MM.1S (cell line): ENCODE measurements at regions not wholly inside any gene's neighbourhood (a gene's known extent, or its start where the extent isn't known, plus 50 kb on each side); places are given as distances from the start of the nearest gene placed in this dataset.
"Not testable (repeated sequence)": the region's sequence is repeated elsewhere in the genome, so short reads cannot be mapped to it uniquely, and the experiment has no call there.

Experiments
- DNase-seq: peaks from one replicate; pipeline ENCODE4 v3.0.0-alpha.2; 2015
- H2AFZ ChIP-seq: fragments of 300-600 bp; sonication (generic); 2 replicates; pipeline ENCODE4 v1.6.0; 2016; ENCODE audit warnings: antibody characterized with exemption, low read length
- H3F3A ChIP-seq: fragments of 300-600 bp; sonication (generic); 2 replicates; pipeline ENCODE4 v1.6.1; 2016; ENCODE audit warnings: mild to moderate bottlenecking, antibody characterized with exemption, low read length, moderate library complexity, mixed read lengths; ENCODE audit not compliant: insufficient read depth
- H3K27ac ChIP-seq: fragments of 300-600 bp; sonication (generic); 2 replicates; pipeline ENCODE4 v1.5.1; 2016; ENCODE audit warnings: mild to moderate bottlenecking, low read length
- H3K27me3 ChIP-seq: fragments of 300-600 bp; sonication (generic); replicated peaks from 2 replicates; pipeline ENCODE4 v1.6.0; 2016; ENCODE audit warnings: low read length; ENCODE audit not compliant: insufficient read depth
- H3K36me3 ChIP-seq: fragments of 300-600 bp; sonication (generic); replicated peaks from 2 replicates; pipeline ENCODE4 v1.6.1; 2016; ENCODE audit warnings: mild to moderate bottlenecking, low read length, mixed read lengths; ENCODE audit not compliant: insufficient read depth
- H3K4me1 ChIP-seq: fragments of 300-600 bp; sonication (generic); 2 replicates; pipeline ENCODE4 v1.6.1; 2016; ENCODE audit warnings: low read length, mixed read lengths
- H3K4me2 ChIP-seq: fragments of 300-600 bp; sonication (generic); 2 replicates; pipeline ENCODE4 v1.6.0; 2016; ENCODE audit warnings: low read depth, low read length
- H3K4me3 ChIP-seq: fragments of 300-600 bp; sonication (generic); 2 replicates; pipeline ENCODE4 v1.5.1; 2016; ENCODE audit warnings: low read length, mixed read lengths
- H3K79me2 ChIP-seq: fragments of 300-600 bp; sonication (generic); 2 replicates; pipeline ENCODE4 v1.6.1; 2016; ENCODE audit warnings: mixed run types, low read length, mixed read lengths
- H3K9ac ChIP-seq: fragments of 300-600 bp; sonication (generic); 2 replicates; pipeline ENCODE4 v1.6.1; 2016; ENCODE audit warnings: low read length, mixed read lengths
- H3K9me2 ChIP-seq: fragments of 300-600 bp; sonication (generic); replicated peaks from 2 replicates; pipeline ENCODE4 v1.6.1; 2016; ENCODE audit warnings: mild to moderate bottlenecking, low read length, mixed read lengths; ENCODE audit not compliant: insufficient read depth
- H3K9me3 ChIP-seq: fragments of 300-600 bp; sonication (generic); replicated peaks from 2 replicates; pipeline ENCODE4 v1.6.1; 2016; ENCODE audit warnings: mild to moderate bottlenecking, low read length, mixed read lengths; ENCODE audit not compliant: insufficient read depth
- H4K20me1 ChIP-seq: fragments of 300-600 bp; sonication (generic); 2 replicates; pipeline ENCODE4 v1.6.1; 2016; ENCODE audit warnings: mild to moderate bottlenecking, low read length, moderate library complexity, mixed read lengths; ENCODE audit not compliant: insufficient read depth
- CTCF ChIP-seq: fragments of 300-600 bp; sonication (generic); IDR thresholded peaks from 2 replicates; pipeline ENCODE4 v1.5.1; 2016; ENCODE audit warnings: antibody characterized with exemption, low read length, mixed read lengths
- EZH2 ChIP-seq: fragments of 300-600 bp; sonication (generic); optimal IDR thresholded peaks from 2 replicates; pipeline ENCODE3; 2017; ENCODE audit warnings: low read depth, mild to moderate bottlenecking, antibody characterized with exemption, low read length, mixed read lengths
- EZH2phosphoT487 ChIP-seq: fragments of 300-600 bp; sonication (generic); IDR thresholded peaks from 2 replicates; pipeline ENCODE4 v1.6.1; 2018; ENCODE audit warnings: antibody characterized with exemption, low read length

- no peaks in the 10 kb centered on the region for H4K20me1 ChIP-seq
- H3K9me3 ChIP-seq, result no peaks in the 10 kb centered on the region
- no peaks in the 10 kb centered on the region for H3K36me3 ChIP-seq
- no peak for TF ChIP-seq EZH2phosphoT487
- no peak for TF ChIP-seq CTCF
- no peak for TF ChIP-seq EZH2
- no peak overlapping the region for H2AFZ ChIP-seq
- no peaks in the 10 kb centered on the region for H3K27me3 ChIP-seq
- no peak for DNase-seq
- no peak overlapping the region for H3K4me3 ChIP-seq
- H3K4me1 ChIP-seq, result no peaks in the 10 kb centered on the region
- H3K9ac ChIP-seq, result no peak overlapping the region
- no peak overlapping the region for H3K27ac ChIP-seq
- no peak overlapping the region for H3K4me2 ChIP-seq
- H3K9me2 ChIP-seq, result no peaks in the 10 kb centered on the region
- no peaks in the 10 kb centered on the region for H3K79me2 ChIP-seq
- H3F3A ChIP-seq, result no peaks in the 10 kb centered on the region
Observed at GRCh38 chr11:112623057-112623456, 338.2 kb upstream of the NCAM1 start.

GRCh38 chr11:112624431-112624830 lies 336.8 kb upstream of the NCAM1 start:
- Histone ChIP-seq H3K9me3 (no peaks in the 10 kb centered on the region), H3K4me1 (no peaks in the 10 kb centered on the region), H3K4me2 (no peak overlapping the region), H3F3A (no peaks in the 10 kb centered on the region), H2AFZ (no peak overlapping the region), H3K27ac (no peak overlapping the region), H3K9me2 (no peaks in the 10 kb centered on the region), H3K9ac (no peak overlapping the region), H3K4me3 (no peak overlapping the region), H3K79me2 (no peaks in the 10 kb centered on the region), H4K20me1 (no peaks in the 10 kb centered on the region), H3K27me3 (no peaks in the 10 kb centered on the region), H3K36me3 (no peaks in the 10 kb centered on the region)
- DNase-seq, result no peak
- no peak for TF ChIP-seq EZH2
- TF ChIP-seq EZH2phosphoT487, result no peak
- no peak for TF ChIP-seq CTCF

- H3K9me2 ChIP-seq, H3K27me3 ChIP-seq, H3K4me2 ChIP-seq, H3K36me3 ChIP-seq, H3K9ac ChIP-seq, H3K4me1 ChIP-seq, H4K20me1 ChIP-seq, H3F3A ChIP-seq, H3K9me3 ChIP-seq, H3K4me3 ChIP-seq, H3K27ac ChIP-seq, H3K79me2 ChIP-seq, H2AFZ ChIP-seq, DNase-seq: not testable (repeated sequence)
Observed at GRCh38 chr11:112624971-112625370, 336.2 kb upstream of the NCAM1 start.

- Histone ChIP-seq H3K4me1 (no peaks in the 10 kb centered on the region), H4K20me1 (no peaks in the 10 kb centered on the region), H3K9me3 (no peaks in the 10 kb centered on the region), H3K9me2 (no peaks in the 10 kb centered on the region), H3K79me2 (no peaks in the 10 kb centered on the region), H3K36me3 (no peaks in the 10 kb centered on the region), H3K9ac (no peak overlapping the region), H3K4me3 (no peak overlapping the region), H3K27ac (no peak overlapping the region), H3K27me3 (no peaks in the 10 kb centered on the region), H3K4me2 (no peak overlapping the region), H3F3A (no peaks in the 10 kb centered on the region), H2AFZ (no peak overlapping the region)
- no peak for TF ChIP-seq EZH2phosphoT487
- TF ChIP-seq CTCF, result no peak
- TF ChIP-seq EZH2, result no peak
- no peak for DNase-seq
Observed at GRCh38 chr11:112625814-112626213, 335.4 kb upstream of the NCAM1 start.
